ENCODE measurements at regions not wholly inside any gene's neighbourhood (a gene's known extent, or its start where the extent isn't known, plus 50 kb on each side); places are given as distances from the start of the nearest gene placed in this dataset.

- intact Hi-C loops (cut with micrococcal nuclease), result no loop called here
- Histone ChIP-seq H3K9me3 (ENCODE audit: control insufficient read depth, insufficient read depth, low read length) (0 out of 2 replicates have a peak, but pooled peaks cover 2% of the 10 kb centered on the region), H3K9me1 (ENCODE audit: insufficient read depth, low read length) (no peaks in the 10 kb centered on the region), H3K4me1 (ENCODE audit: control insufficient read depth, insufficient read depth, low read length) (no peaks in the 10 kb centered on the region), H3K4me3 (ENCODE audit: insufficient read depth, low read depth, low read length) (no peak overlapping the region), H3K27ac (ENCODE audit: insufficient read depth, low read length) (no peak overlapping the region), H4K5ac (ENCODE audit: low read depth, low read length) (no peak overlapping the region), H3K4ac (ENCODE audit: low read depth, low read length) (no peak overlapping the region), H3K79me1 (ENCODE audit: low read depth in 1 of 2, low read length in 2 of 2) (no peaks in the 10 kb centered on the region), H3K23ac (ENCODE audit: low read depth, low read length) (no peak overlapping the region), H4K20me1 (ENCODE audit: insufficient read depth, low read length) (no peaks in the 10 kb centered on the region), H3K27me3 (ENCODE audit: control insufficient read depth, insufficient read depth, low read length) (peaks cover 9% of the 10 kb centered on the region), H4K8ac (ENCODE audit: low read depth in 2 of 2, low read length in 2 of 2) (no peak overlapping the region), H2AK5ac (ENCODE audit: low read depth, low read length) (no peak overlapping the region), H3K9ac (ENCODE audit: low read depth, low read length) (no peak overlapping the region), H3K36me3 (ENCODE audit: control insufficient read depth, insufficient read depth, low read length) (no peaks in the 10 kb centered on the region), H2BK120ac (ENCODE audit: low read depth, low read length) (no peak overlapping the region), H3K18ac (ENCODE audit: low read depth, low read length) (no peak overlapping the region), H3K4me2 (ENCODE audit: low read depth, low read length) (no peak overlapping the region), H4K91ac (ENCODE audit: insufficient read depth, low read depth, low read length) (no peak overlapping the region), H2AFZ (replicated peaks; ENCODE audit: low read length, poor library complexity) (no peak overlapping the region), H2AK9ac (replicated peaks; ENCODE audit: low read depth, low read length, poor library complexity) (no peak overlapping the region), H2BK5ac (ENCODE audit: low read depth, low read length, poor library complexity, severe bottlenecking) (no peak overlapping the region), H2BK15ac (ENCODE audit: low read depth, low read length) (no peak overlapping the region), H2BK20ac (ENCODE audit: low read depth, low read length) (no peak overlapping the region), H3K14ac (replicated peaks; ENCODE audit: low read depth, low read length) (no peak overlapping the region), H3K56ac (ENCODE audit: extremely low read depth, insufficient read depth, low read length) (no peak overlapping the region)
- in situ Hi-C loops (cut with MboI; ENCODE audit: low sequenced_read_pairs), result no loop called here
- no peak for TF ChIP-seq NFE2L2 (IDR thresholded peaks at IDR 0.05; ENCODE audit: low read depth, low read length)
- no peak for TF ChIP-seq MAFK (IDR thresholded peaks at IDR 0.05; ENCODE audit: low read depth, low read length)
- no peak for TF ChIP-seq RCOR1 (IDR thresholded peaks at IDR 0.05; ENCODE audit: insufficient replicate concordance, low read length)
- TF ChIP-seq MXI1 (IDR thresholded peaks at IDR 0.05; ENCODE audit: borderline replicate concordance, low read depth, low read length), result no peak
- TF ChIP-seq SMC3 (IDR thresholded peaks at IDR 0.05; ENCODE audit: low read depth, low read length), result no peak
- TF ChIP-seq USF2 (IDR thresholded peaks at IDR 0.05; ENCODE audit: low read depth, low read length), result no peak
- TF ChIP-seq CHD1 (IDR thresholded peaks at IDR 0.05; ENCODE audit: low read depth, low read length), result no peak
- no peak for TF ChIP-seq MAZ (IDR thresholded peaks at IDR 0.05; ENCODE audit: borderline replicate concordance, low read depth, low read length)
- no peak for TF ChIP-seq FOS (IDR thresholded peaks at IDR 0.05; ENCODE audit: low read depth, low read length)
- CTCF ChIA-PET, result no interaction called here
- DNase-seq, result no peak
- BruUV-seq (replicated peaks), result no TSS peak
- WGBS, 2 experiments (ENCODE audit: extremely low coverage in 2 of 2, insufficient read length in 1 of 2), result 50% methylated on average over 2 of the region's 12 CpGs; no CpG with 5 or more reads in 1 of the 2 experiments
- dilution Hi-C loops (cut with HindIII; ENCODE audit: low sequenced_read_pairs, unreplicated experiment), result no loop called here
- ATAC-seq (ENCODE audit: low read depth), result no peak
- POLR2A ChIA-PET (ENCODE audit: unreplicated experiment), result no interaction called here
Observed at GRCh38 chr22:49674479-49675050, 153.1 kb downstream of the BRD1 start.

Data from IMR-90 (cell line).